Activated T-cell treated with anti-CD3 and anti-CD28 coated beads, Interleukin-2, amount 50 U/mL, for 1 hour (primary cell): ENCODE measurements at regions not wholly inside any gene's neighbourhood (a gene's known extent, or its start where the extent isn't known, plus 50 kb on each side); places are given as distances from the start of the nearest gene placed in this dataset.
"Not testable (repeated sequence)": the region's sequence is repeated elsewhere in the genome, so short reads cannot be mapped to it uniquely, and the experiment has no call there.

Experiments
- DNase-seq: peaks from one replicate; pipeline ENCODE4 v3.0.0-alpha.2; 2020

DNA sequence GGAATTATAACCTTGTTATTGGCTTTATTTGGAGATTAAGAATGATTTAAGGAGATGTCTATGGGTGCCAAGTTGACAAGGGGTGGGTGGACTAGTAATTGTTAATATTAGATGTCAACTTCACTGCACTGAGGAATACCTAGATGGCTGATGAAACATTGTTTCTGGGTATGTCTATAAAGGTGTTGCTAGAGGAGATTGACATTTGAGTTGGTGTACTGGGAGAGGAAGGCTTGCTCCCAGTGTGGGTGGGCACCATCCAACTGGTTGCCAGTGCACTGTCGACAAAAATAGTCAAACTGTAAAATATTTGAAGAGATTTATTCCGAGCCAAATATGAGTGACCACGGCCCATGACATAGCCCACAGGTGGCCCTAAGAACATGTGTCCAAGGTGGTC is 378.8 kb downstream of the NDFIP2 start:
- no peak for DNase-seq

DNA sequence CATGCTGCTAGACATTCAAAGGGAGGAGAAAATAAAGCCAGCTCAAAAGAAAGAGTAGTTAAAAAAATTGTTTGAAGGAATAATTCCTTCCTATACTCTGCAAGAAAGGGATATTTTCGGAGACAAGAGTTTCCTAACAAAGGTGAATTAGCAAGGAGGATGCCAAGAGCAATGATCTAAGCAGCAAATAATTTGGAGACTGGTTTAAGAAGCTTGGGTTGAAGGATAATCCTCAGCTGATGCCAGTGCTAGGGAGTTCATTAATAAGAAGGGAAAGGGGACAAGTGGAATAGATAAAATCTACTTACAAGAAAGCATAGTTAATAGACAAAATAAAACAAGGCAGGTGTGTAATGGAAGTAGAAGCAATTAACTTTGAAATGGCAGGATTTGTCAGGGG is 372.3 kb downstream of the NDFIP2 start:
- DNase-seq = no peak

GRCh38 chr13:79851318-79851717 is 370.4 kb downstream of the NDFIP2 start:
- DNase-seq = no peak

DNA sequence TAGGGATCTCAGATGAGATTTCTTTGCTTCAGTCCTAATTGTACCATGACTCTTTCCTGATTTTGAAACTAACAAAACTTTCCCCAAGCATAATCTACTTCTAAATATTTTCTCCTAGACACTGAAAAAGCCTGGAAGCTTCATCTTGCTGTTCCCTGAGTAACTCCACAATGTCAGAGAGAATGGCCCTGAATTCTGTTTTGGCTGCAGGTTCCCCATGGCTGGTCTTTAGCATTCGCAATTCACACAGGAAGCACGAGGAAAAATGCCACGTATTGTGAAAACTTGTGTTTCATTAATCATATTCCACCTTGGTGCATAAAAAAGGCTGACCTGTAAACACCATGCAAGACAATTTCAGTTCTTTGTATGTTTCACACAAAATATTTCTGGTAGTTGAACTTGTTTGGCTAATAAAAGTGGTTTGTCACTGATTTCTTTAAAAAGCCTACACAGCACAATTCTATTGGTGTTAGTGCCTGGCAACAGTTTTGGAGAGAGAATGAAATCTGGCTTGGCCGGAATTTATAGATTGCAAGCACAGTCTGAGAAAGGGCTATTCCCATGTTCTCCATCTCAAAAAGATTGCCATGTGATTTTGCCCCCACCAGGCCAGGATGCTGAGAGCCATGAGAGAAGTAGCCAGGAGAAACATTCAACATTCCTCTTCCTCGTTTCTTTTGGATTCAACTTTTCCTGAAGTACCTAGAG is 367.1 kb downstream of the NDFIP2 start:
- no peak for DNase-seq

- no peak for DNase-seq
Observed at GRCh38 chr13:79846386-79846785, 365.4 kb downstream of the NDFIP2 start.

- no peak for DNase-seq
Observed at GRCh38 chr13:79837741-79838450, 356.9 kb downstream of the NDFIP2 start.

- not testable (repeated sequence) for DNase-seq
Observed at GRCh38 chr13:79836121-79836520, 355.2 kb downstream of the NDFIP2 start.

GRCh38 chr13:79834876-79835275 is 353.9 kb downstream of the NDFIP2 start:
- DNase-seq = no peak

GRCh38 chr13:79833991-79834390 is 353.0 kb downstream of the NDFIP2 start:
- no peak for DNase-seq

- no peak for DNase-seq
Observed at GRCh38 chr13:79831556-79831955, 350.6 kb downstream of the NDFIP2 start.

DNA sequence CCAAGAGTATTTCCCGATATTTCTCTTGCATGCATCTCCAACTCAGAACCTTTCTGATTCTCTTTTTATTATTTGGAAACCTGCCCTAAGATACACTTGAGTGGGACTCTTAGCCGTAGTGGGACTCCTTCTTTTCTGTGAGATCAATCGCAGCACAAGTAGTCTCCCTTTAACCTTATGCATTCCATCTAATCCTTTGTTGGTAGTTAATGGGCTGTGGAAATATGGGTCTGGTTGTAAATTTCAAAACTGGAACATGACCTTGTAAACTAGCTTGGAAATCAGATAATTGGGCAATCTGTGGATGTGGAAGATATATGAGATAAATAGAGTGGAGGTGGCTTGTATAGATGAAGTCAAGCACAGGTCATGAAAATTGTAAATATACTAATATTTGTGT is 350.0 kb downstream of the NDFIP2 start:
- DNase-seq = no peak

GRCh38 chr13:79830426-79830825 is 349.5 kb downstream of the NDFIP2 start:
- DNase-seq = no peak

- DNase-seq = no peak
Observed at GRCh38 chr13:79829880-79830279, 348.9 kb downstream of the NDFIP2 start.

DNA sequence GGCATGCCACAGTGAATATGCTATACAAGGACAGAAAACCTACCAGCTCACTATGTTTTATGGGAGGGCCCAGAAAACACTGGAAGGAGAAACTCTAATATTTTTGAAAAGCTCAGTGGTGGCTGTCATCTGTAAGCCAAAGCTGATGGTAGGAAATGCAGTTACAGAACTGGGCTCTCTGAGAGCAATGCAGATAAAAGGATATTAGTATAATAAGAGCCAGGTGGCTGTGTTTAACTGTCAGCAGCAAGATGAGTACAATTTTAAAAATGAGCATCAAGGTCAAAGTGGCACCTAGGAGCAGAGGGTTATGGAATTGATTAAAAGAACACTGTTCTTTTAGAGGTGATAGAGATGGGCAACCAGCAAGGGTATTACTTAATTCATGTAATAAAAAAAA is 345.0 kb downstream of the NDFIP2 start:
- DNase-seq = no peak

- no peak for DNase-seq
Observed at GRCh38 chr13:79815041-79815440, 334.1 kb downstream of the NDFIP2 start.

DNA sequence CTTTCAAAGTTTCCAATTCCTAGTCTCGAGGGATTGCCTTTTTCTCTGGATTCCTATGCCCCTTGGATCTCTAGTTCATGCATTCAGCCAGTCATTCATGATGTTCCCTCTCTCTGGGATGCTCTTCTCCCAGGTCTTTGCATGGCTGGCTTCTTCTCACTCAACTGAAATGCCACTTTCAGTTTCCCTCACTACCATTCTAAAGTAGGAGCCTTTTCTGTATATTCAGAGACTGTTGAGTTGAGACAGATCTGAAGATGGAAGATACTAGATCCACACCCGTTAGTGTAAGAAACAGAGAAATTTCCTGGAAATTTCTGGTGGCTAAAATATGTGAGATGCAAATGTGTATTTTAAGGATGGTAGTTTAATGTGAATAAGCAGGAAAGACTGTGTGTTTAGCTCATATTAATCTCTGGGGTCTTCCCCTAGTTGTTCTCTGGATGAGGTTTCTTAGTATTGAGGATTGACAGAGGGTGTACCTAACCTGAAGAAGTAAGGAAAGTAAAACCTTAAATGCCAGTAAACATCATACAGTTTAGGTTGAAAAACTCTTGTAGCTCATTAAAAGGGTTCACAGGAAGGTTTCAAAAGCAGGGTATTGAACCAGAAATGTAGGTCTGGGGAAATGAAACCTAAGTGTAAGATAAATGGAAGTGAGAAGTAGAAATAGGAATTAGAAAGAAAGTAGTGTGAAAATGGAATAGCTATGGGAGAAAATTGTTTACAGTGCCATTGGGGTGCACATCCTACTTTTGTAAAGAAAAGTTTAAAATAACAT is 331.3 kb downstream of the NDFIP2 start:
- DNase-seq = no peak

GRCh38 chr13:79811170-79811569 is 330.2 kb downstream of the NDFIP2 start:
- DNase-seq = no peak

GRCh38 chr13:79810669-79811068 is 329.7 kb downstream of the NDFIP2 start:
- no peak for DNase-seq

- DNase-seq = no peak
Observed at GRCh38 chr13:79810018-79810417, 329.1 kb downstream of the NDFIP2 start.

DNA sequence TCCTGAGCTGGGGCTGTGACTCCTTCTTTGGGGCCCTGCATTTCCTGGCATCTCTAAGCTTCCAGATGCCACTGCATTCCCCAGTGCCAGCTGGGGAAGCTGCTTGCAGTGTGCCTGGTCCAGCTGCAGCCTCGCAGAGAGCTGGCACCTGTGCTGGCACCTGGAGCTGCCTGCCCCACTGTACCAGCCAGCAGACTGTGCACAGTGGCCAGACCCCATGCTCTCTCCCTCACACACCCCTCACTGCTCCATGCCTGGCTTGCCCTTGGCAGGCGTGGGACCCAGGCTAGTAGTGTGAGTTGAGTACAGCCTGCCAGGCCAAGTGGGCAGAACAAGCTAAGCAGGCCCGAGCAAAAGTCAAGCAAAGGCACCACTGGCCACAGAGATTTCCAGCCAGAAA is 327.5 kb downstream of the NDFIP2 start:
- no peak for DNase-seq

DNA sequence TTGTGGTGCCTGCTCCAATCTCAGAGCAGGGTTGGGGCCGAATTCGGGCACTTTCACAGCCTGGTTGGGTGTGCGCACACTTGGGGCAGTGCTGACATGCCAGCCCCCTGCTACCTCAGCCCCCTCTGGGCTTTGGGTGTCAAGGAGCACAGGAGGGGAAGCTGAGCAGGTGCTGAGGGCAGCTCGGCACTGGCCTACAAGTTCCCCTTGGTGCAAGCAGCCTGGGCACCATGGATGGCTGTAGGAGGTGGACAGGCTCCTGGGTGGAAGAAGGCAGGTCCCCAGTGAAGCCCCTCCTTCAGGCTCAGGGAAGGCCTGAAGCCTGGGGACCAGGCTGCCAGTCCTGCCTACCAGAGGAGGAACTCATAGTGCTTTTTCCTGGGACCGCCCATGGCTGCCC is 326.6 kb downstream of the NDFIP2 start:
- DNase-seq = no peak

DNA sequence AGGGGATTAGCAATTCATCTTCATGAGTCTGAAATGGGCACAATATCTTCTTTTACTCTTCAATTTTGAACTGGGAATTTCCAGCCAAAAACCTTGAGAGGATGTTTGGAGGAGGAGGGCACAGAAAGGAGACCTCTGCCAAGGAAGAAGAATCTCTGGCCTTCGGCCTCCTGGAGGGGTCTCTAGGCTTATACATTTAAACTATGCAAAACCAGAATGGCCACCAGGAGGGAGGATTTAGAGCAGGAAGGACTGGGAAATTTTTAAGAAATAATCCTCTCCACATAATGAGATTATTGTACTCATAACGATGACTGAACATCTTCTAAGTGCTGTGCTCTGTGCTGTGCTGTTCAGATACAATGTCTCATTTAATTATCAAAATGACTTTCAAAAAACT is 325.9 kb downstream of the NDFIP2 start:
- DNase-seq = no peak

GRCh38 chr13:79805317-79805716 is 324.4 kb downstream of the NDFIP2 start:
- DNase-seq = no peak

DNA sequence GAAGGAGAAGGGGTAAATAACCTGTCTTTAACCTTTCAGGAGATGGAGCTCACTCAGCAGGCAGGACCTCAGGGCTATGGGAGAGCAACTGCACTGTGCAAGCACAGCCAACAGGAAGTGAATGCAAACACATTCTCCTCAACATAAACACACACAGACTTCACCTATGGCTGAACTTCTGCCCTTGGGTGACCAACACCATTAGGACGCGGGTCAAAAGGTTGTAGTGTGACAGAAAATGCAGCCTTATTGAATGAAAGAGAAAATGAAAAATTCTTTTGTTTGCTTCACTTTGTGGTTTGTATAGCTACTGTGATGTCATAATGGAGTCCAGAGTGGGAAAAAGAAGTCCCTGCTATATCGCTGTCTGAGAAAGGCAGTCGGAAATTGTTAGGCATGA is 323.0 kb downstream of the NDFIP2 start:
- DNase-seq = no peak
